SK-N-DZ (cell line): ENCODE measurements at regions not wholly inside any gene's neighbourhood (a gene's known extent, or its start where the extent isn't known, plus 50 kb on each side); places are given as distances from the start of the nearest gene placed in this dataset.
"Not testable (repeated sequence)": the region's sequence is repeated elsewhere in the genome, so short reads cannot be mapped to it uniquely, and the experiment has no call there.

Experiments used
- DNase-seq: peaks from one replicate; pipeline ENCODE4 v3.0.0-alpha.2; 2015; ENCODE audit warnings: low spot score

DNA sequence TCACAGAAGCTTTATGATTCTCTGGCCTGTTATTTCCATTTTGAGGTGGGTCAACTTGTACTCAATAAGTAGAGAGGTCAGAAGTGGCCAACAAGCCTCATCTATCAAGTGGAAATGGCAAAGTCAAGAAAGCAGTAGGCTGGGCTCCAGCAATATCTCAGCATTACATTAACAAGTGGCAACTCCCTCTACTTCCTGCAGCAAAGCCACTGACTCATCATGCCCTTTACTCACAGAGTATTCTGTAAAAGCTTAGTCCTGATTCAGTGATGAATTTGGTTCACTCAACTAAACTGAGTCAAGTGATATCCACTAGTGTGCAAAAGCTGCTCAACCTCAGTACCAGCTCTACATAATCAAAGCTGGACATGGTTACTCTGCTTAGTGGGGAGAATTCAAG, 954.6 kb downstream of the EPHA3 start:
- no peak for DNase-seq

DNA sequence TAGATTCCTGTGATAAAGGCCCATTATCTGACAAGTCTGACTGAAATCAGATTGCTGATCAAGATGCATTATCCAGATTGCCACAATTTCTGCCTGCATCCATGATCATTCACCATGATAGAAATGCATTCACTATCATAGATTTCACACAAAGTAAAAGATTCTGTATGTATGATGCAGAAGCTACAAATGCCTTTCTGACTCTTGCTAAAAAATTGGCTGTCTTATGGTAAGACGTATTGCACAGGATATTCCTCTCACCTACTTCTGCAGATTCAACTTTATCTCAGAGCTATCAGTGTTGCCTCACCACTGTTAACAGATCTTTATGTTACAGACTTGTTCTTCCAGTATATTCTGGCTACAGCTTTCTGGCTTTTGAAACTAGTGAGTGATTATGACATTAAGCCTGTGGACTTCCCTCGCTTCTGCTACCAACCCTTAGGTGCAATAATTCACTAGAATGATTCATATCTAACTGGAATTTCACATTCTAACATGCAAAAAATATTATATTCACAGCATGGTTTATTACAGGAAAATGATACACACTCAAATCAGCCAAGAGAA, 955.3 kb downstream of the EPHA3 start:
- DNase-seq, result no peak

DNA sequence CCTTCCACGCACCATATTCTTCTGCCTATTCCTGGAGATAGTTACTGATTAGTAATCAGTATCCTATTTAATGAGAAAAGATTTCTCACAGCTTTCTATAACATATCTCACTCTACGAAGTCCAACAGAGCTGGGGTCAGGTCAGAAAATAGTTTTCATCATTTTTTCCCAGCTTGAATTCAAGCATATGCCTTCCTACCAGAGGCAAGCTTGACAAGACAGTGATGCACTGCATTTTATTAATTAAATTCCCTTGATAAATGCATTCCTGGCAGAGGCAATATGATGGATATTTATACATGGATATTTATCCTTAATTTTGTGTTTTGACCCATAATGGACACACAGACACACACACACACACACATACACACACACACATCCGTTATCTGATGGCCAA, 961.4 kb downstream of the EPHA3 start:
- no peak for DNase-seq

DNA sequence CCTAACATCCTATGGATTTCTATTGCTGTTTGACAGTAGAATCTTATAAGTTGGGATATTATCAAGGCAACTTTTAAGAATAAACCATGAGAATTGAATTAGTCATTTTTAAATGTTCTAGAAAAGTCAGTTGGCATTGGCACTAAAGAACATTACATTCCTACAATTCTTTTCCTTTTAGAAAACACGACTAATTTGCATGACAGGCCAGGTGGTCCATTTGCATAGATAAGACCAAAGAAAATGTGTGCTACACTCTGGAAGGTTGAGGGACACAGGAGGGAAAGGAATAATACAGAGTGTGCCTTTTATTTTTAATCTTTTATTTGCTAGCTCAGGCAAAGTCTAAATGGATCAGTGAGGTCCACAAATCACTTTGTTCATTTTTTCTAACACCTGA, 962.3 kb downstream of the EPHA3 start:
- no peak for DNase-seq

DNA sequence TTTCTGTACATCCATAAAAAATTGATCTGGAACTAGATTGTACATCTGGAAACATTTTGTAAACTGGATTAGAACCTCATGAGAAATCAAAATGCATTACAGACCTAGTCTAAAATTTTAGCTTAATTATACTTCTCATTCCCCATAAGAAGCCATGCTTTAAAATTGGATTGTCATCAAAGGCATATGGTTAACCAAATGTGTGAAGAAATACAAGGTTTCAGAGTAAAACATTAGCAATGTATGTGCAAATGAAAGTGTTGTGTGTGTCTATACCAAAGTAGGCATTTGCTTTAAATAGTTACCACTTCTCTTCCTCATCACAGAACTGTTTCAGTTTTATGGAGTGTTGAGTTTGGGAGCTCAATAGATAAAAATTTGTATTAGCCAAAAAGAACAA, 968.7 kb downstream of the EPHA3 start:
- no peak for DNase-seq

DNA sequence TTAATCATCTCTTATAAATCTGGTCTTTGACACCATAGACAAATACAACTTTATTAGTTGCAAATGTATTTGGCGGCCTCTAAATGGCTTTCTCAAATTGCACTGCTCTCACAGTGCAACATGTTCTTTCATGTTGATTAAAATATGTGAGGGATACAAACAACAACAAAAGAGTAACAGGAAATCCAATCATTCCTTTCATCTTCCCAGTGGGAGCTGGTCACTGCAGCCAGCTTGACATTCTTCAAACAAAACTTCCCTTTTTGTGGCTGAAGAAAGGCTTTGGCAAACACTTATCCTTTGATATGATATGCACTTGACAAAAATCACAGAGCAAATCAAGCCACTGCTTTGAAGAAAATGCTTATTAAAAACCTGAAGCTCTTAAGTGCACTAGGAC, 973.6 kb downstream of the EPHA3 start:
- no peak for DNase-seq

DNA sequence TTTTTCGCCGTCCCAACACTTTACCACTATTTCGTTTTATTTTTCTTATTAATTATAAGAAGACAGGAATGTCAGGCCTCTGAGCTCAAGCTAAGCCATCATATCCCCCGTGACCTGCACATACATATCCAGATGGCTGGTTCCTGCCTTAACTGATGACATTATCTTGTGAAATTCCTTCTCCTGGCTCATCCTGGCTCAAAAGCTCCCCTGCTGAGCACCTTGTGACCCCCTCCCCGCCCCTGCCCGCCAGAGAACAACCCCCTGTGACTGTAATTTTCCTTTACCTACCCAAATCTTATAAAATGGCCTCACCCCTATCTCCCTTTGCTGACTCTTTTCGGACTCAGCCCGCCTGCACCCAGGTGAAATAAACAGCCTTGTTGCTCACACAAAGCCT, 978.9 kb downstream of the EPHA3 start:
- not testable (repeated sequence) for DNase-seq

DNA sequence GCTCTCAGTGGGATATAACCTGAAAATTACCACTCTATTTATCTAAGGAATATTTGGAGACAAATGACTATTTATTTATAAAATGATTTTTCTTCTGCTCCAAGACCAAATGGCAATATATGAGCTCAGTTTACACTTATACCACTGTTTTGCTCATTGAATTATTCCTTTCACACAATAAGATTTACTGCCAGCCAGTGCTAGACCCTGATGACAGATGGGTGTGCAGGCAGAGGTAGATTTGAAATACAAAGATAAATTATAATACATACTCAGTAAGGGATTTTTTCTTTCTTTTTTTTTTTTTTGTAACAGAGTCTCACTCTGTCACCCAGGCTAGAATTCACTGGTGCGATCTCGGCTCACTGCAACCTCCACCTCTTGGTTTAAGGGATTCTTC, 980.3 kb downstream of the EPHA3 start:
- no peak for DNase-seq

DNA sequence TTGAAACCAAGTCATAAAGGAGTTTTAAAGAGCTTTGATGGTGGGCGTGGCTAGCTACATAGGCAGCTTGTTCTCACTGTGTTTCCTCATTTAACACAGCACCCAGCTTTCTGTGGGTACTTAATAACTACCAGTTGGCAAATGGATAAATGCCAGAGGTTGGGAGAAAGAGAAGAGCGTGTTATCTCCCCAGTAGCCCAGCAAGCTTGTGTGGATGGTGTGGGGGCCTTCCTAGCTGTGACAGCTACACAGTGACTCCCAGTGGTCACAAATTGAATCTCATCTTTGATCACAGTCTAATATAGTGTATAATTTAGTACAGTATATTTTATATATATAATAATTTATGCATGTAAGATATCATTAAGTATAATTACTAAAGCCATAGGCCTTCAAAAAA, 984.1 kb downstream of the EPHA3 start:
- DNase-seq, result peak; percentile 1

DNA sequence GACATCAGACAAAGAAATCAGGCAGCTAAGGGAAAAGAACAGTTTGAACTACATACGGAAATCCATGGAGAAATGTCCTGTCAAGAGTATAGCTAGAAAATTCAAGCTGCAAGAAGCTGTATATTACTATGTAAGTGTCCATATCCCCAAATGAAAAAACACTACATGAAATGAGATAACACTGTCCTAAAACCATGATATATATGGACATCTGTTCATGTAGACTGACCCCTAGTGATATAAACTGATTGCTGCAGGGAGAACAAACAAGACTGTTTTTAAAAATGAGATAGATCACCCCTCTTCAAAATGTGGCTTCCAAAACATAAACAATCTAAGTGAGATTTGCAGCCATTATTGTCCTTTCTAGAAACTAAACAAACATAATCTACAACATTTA, 985.6 kb downstream of the EPHA3 start:
- peak; percentile 3 for DNase-seq

DNA sequence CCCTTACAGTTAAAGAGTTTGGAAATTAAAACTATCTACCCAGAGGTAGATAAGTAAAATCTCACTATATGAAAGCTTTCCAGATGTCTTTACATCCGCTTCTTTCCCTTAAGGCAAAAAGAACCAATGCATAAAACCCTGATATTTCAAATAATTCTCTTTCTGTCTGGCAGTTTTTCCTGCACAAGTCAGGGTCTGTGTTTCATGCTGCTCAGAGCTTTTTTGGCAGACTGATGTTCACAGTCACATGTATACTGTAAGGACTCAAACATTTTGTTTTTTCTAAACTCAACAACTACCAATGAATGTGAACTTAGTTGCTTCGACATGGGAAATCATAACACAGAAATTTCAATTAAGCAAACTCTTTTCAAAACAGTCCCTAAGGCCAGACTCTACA, 988.4 kb downstream of the EPHA3 start:
- no peak for DNase-seq

DNA sequence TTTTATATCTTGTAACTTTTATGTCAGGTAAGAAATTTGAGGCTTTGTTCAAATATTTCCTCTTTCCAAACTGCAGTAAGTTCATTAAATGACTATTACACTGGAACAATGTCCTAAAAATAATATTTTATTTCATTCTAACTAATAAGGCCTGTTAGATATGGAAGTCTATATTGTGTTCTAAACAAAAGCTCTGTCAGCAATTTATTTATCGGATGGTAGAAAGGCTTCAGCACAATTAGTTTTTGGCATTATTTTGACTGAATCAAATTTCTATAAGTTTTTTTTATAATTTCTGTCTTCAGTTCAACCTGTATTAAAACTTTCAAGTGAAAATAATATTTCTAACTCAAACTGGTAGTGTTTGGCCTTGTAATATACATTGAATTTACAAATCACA, 992.1 kb downstream of the EPHA3 start:
- DNase-seq, result no peak

DNA sequence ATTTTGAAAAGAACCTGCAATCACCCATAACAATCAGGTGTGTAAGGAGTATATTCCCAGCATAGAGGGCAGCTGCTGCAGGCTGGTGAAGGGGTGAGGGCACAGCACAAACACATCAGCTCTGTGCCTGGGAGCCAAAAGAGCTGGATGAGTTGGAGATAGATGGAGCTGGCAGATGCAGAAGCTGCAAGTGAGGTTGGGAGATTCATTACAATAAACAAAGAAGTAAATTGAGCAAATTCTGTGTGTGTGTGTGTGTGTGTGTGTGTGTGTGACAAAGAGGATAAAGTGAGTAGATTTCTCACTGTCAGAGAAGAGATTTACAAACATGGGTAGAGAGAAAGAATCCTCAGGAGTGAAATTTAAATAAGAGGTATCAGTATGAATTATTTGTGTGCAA, 994.7 kb downstream of the EPHA3 start:
- no peak for DNase-seq

DNA sequence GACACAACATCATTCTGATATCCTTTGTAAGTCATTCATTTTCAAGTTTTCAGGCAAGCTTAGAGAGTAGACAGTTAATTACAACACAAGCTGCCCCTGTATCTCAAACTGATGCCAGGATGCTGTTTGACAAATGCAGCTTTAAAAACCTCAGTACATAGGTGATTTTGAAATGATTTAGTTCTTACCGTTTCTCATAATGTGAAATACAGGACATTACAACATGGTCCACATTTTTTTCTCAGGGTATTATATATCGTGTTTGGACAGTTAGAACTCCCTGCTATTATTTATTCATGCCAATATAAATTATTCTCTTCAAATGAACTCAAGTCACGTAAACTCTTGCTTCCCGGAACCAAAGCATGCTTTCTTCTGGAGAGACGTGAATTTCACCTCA, 1013.9 kb downstream of the EPHA3 start:
- DNase-seq, result no peak

DNA sequence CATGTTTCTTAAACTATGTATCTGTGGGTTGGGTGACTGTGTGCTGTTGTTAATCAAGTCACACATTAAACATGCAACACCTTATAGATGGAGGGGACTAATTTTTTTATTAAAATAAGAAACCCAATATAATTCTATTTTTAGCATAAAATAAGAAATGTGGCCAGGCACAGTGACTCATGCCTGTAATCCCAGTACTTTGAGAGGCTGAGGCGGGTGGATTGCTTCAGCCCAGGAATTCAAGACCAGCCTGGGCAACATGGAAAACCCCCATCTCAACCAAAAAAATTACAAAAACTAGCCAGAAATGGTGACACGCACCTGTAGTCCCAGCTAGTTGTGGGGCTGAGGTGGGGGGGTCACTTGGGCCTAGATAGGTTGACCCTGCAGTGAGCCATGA, 1021.0 kb downstream of the EPHA3 start:
- DNase-seq, result no peak

DNA sequence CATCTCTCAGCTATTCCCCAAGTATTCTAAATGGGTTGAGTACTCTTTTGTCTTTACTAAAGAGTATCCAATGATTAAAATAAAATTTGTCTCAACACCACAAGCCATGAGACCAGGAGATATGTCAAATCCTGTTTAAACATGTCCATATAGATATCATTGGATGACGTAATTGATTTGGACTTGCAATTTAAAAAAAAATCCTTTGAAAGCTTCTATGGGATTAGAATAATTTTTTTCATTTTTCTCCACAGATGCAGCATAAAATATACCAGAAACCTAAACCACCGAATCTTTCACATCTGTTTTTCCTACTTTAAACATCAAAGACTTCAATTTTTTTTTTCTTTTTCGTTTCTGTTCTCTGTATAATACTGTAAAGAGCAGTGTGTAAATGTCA, 1022.3 kb downstream of the EPHA3 start:
- DNase-seq, result no peak

DNA sequence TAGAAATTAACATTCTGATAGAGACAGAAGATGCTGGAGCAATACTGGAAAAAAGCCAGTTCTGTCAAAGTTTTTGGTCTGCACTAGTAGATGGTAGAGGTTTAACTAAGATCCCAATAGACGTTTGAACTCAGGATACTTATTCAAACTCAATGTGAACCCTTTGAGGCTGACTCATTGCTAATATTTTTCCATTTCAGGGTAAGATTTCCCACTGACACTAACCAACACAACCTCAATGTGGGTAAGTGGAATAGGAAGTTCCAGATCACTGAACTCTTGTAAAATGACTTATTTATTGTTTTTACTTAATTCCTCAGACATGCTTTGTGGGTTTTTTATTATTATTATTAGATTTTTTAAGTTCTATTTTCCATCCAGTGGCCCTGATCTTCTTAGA, 1024.8 kb downstream of the EPHA3 start:
- DNase-seq, result no peak

DNA sequence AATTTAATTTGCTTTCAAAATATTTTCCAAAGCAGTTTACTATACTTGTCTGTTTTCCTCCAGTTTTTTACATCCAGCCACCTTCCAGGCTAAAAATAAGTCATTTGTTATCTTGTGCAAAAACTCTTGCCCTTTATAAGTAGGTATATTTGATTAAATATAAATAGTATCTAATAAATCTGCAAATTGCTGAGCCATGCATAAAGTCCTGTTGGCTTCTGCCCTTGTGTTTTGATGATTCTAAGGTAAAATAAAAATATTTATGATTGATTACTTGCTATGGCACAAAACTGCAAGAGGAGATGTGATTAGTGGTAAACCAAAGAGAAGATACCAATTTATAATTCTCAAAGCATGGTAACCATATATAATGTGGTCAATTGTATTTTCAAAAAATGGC, 1026.7 kb downstream of the EPHA3 start:
- no peak for DNase-seq

DNA sequence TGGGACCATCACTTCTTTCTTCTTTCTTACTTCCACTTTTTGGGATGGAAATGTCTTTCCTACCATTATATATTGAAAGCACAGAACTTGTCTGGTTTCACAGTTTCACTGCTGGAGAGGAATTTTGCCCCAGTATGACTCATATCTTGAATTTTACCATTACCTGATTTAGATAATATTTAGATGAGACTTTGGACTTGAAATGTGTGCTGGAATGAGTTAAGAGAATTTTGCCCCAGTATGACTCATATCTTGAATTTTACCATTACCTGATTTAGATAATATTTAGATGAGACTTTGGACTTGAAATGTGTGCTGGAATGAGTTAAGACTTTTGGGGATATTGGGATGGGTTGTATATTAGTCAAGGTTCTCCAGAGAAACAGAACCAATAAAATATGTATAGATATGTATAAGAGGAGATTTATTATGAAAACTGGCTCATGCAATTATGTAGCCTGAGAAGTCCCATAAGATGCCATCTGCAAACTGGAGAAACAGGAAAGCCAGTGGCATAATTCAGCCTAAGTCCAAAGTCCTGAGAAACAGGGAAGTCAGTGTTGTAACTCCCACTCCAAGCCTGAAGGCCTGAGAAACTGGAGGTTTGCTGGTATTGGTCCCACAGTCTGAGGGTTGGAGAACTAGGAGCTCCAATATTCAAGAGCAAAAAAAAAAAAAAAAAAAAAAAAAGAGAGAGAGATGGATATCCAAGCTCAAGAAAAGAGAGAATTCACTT, 1029.2 kb downstream of the EPHA3 start:
- DNase-seq, result no peak

DNA sequence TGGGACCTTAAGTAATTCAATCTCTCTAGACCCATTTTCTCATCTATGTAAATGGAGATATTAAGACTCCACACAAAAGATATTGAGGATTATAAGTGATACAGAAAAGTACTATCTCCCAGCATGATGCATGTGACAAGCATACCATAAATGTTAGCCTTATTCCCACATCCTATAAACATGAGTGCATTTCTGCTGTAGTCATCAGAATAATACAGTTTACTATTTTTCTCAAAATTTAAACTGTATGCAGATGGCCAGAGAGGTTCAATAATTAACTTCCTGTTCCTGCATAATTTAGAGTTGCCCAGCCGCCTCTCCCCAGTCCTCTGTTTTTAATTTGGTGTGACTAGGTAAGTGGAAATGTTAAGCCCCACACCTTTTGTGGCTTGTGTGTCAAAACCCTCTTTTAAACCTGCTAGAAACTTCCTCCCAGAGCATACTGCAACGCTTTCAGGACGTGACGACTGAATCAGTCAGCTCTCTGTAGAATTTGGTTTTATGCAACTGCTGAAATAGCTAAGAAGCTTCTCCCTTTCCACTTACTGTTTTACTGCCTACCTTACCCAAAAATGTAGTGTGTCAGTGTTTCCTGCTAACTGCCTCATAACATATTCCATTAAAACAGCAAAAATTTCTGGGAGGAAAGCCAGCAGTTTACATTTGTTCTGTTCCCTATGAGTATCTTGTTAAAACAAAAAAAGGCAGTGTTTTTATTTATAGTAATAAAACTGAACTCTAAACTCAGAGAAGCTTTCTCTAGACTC, 1037.9 kb downstream of the EPHA3 start:
- DNase-seq, result no peak

DNA sequence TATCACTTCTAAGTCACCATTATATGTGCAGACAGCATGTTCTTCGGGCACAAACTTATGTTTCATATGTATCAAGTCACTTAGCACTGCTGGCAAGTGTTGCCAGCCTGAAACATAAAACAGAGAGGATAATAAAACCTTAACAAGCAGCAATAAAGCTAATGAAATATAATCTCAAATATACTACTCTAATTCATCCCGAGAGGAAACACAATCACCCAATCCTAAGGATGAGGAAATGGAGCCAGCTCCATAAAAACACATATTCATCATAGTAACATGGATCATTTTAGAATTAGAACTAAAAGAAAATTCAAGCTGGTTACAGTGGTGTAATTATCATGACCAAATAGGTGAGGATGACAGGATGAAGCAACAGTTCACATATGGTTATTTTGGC, 1072.7 kb downstream of the EPHA3 start:
- DNase-seq, result no peak

DNA sequence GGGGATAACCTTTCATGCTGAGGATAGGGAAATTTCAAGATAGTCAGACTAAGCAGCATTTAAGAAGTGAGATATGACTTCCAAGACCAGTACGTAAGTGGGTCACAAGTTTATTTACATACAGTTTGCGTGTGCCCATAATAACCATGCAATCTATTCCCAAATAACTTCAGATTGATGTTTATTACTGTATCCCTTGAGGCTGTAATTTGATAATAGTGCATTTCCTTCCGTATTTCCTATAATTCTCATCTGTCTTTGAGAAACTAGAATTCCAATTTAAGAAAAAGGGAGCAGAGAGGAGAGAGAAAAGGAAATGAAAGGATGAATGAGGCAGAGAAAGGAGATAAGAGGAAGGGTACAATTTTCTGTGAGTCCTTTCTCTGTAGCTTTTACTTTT, 1073.1 kb downstream of the EPHA3 start:
- DNase-seq, result no peak
